GM19372 (cell line): ENCODE measurements at regions not wholly inside any gene's neighbourhood (a gene's known extent, or its start where the extent isn't known, plus 50 kb on each side); places are given as distances from the start of the nearest gene placed in this dataset.
A peak's percentile ranks its signal among the peaks of the same experiment; 100 is the strongest.

ENCODE experiments used
- ATAC-seq: cut with Tn5 transposase; IDR thresholded peaks from one replicate; pipeline ENCODE4 v1.9.1; 2021; ENCODE audit warnings: mild to moderate bottlenecking, low read depth, moderate library complexity; ENCODE audit not compliant: unreplicated experiment

DNA sequence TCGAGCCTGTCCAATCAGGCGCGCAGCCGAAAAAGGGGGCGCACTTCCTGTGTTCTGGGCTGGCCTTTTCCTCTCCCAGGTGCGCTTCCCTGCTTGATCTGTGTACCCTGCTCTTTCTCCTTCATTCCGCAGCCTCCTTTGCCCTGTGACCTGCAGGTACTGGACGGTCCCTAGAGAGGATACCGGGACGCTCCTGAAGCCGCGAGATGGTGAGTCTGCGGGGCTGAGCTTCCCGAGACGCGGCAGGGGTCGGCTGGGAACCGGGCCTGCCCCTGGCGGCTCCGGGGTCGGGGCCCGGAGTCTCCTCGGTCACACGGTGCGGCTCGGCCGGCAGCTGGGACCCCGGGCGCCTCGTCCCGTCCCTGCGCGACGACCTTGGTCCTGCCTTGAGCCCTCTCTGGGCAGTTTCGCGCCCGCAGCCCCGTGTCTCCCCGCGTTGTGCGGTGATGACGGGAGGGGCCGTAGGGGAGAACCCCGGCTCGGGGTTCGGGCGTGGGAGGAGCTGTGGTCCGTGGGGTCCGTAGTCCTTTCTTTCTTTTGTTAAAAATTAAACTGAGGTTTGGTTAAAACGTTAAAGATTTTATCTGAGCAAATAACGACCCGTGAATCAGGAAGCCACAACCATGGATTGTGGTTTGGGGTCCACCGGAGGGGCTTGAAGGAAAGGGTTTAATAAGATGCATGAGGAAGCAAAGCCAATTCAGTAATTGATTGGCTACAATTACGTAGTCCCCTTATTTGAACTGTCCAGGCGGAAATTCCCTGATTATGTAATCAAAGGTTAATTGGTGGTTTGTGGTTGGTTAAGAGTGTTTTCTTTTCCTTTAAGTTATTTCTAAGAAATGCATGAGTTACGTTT, 172.8 kb upstream of the ZNF267 start:
- ATAC-seq = peak; percentile 83

DNA sequence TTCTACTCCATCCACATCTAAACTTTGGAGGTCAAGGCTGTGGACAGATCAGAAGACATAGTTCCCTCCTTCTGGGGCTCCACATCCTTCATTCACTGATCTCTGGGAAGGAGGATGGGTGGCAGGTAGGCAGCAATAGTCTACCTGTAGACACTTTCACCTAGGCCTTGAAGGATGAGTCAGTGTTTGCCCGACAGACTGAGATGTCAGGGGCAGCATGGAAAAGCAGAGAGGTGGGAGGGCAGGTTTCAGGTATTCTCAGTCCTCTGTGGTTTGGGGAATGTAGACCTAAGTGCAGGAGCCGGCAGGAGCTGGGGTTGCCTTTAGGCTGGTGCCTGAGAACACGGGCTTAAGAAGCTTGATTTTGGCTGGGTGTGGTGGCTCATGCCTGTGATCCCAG, 171.9 kb upstream of the ZNF267 start:
- ATAC-seq = no peak

DNA sequence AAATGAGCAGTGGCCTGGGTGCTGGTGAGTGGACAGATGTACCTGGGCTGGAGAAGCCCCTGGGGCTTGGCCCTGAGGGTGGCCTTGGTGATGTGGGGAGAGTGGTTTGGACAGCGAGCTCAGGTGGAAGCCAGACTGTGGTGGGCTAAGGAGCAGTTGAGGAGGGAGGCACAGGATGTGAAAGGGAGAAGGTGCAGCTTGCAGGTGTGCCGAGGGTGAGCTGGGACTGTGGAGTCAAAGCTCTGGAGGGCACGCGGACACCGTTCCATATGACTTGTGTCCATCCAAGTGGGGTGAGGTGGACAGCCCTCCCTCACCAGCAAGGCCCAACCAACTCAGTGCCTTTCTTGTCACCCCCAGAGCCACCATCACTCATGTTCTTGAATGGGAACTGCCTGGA, 170.8 kb upstream of the ZNF267 start:
- no peak for ATAC-seq

DNA sequence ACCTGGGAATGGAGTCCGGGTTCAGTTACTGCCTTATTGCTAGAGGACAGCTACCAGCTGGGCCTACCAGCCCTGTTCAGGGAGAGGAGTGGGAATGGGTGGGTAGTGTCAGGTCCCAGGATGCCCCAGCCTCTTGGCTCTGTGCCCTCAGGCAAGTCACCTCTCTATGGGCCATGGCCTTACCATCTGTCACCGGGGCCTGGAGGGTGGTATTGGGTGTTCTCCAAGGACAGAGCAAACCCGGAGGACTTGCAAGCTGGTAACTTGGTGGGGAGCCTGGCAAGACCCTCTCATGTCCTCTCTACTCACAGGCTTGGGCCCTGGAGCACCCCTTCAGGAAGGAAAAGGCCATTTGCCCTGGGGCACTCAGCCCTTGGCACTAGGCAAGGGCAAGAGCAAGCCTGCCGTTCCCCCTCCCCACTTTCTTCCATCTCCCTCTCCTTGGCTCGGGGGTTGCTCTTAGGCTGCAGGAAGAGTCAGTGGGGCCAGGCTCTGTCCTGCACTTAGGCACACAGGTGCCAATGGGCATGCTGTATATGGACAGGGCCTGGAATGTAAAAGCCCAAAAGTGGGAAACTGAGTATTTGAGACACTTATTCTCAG, 170.0 kb upstream of the ZNF267 start:
- no peak for ATAC-seq

DNA sequence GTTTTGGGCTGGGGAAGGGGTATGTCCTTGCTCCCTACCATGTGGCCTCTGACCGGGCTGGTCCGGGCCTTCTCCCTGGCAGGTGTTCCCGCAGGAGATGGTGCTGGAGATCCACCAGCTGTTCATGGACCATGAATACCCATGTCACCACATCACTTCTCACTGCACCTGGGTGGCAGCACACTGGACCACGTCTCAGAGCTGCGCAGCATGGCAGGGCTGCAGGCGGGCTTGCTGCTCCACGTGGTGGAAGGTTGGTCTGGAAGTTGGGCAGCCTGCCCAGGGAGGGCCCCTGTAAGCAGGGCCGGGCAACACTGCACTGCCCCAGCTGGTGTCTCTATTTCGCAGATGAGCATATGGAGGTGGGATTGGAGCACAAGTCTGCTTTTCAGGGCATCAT, 169.5 kb upstream of the ZNF267 start:
- ATAC-seq = no peak

DNA sequence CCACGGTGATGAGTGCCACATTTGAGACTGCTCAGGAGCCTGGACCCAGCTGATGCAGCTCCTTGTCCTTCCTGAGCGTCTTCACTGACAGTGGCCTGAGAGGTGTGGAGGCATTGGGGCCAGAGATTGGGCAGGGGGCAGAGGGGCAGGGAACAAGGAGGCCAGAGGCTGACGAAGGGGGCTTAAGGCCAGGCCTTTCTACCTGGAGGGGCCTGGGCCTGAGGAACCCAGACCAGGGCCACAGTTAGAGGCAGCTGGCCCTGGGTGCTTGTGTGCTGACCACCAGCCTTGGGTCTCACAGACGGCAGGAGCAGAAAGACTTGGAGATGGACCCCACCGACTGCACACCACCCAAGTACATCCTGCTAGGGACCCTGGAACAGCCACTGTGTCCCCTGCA, 168.2 kb upstream of the ZNF267 start:
- no peak for ATAC-seq

DNA sequence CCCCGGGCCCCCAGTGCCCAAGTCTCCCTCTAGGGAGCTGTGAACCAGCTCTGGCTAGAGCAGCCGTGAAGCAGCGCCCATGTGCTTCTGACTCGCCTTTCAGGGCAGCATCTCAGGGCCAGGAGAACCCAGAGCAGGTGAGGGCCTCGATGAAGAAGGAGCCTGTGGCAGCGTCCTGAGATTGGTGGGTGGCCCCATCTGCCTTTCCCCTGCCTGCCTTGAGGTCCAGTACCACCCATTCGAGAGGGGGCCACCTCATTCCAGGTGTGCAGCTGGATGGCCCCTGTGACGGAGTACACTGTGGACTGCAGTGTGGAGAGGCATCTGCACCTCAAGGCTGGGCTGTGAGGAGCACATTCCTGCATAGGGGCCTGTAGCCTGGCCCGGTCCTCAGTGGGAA, 167.3 kb upstream of the ZNF267 start:
- no peak for ATAC-seq

DNA sequence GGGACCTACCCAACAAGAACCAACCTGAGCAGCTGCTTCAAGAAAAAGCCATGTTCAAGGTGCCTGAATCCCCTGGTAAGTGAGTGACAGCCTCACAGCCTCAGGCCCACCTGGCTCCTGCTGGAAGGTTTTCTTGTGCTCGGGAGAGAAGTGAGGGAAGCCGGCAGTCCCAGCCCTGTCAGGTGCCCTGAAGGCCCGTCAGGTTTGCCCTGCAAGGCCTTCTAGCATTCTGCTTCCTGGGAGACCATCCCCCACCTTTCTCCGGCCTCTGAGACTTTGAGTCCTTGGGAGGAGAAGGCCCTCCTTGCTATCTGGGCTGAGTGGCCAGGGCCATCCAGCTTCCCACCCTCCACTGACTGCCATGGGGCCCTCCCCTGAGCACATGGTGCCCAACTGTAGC, 166.7 kb upstream of the ZNF267 start:
- no peak for ATAC-seq

DNA sequence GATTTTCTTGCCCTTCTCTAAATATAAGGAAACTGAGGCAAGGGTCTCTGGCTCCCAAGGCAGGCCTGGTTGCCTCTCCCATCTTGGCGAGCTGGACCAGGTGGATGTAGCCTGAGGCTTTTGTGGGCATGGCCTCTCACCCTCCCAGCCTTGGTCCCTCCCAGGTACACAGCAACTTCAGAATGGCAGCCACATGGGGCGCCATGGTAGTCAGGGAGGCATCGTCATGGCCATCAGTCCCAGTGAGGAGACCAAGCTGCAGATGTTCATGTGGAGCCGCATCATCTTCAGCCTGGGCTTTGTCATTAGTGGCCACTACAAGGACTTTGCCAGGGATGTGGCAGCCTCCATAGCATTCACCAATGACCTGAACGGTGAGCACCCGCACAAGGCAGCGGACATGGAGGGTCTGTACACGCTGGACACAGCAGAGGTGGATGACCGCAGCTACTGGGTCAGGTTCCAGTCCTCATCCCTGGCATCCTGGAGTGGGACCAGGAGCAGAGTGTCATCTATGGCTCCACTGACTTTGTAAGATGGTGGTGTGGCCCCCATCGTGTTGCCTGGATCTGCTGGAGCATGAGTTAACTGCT, 165.8 kb upstream of the ZNF267 start:
- no peak for ATAC-seq

DNA sequence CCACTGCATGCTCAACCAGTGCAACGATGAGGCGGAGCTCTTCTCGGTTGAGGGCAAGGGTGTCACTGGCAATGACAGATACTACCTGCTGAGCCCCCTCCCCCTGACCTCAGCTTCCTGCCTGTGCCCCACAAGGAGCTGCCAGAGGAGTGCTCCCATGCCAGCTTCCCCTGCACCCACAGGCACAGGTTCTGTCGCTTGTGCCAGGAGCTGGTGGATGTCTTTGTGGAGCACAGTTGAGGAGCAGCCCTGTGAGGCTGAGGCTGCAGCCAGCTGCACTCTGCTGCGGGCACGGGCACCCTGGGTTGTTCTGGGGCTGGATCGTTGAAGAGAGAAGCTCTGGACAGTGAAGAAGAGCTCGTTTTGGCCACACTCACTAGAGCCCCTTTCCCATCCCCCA, 165.3 kb upstream of the ZNF267 start:
- no peak for ATAC-seq

DNA sequence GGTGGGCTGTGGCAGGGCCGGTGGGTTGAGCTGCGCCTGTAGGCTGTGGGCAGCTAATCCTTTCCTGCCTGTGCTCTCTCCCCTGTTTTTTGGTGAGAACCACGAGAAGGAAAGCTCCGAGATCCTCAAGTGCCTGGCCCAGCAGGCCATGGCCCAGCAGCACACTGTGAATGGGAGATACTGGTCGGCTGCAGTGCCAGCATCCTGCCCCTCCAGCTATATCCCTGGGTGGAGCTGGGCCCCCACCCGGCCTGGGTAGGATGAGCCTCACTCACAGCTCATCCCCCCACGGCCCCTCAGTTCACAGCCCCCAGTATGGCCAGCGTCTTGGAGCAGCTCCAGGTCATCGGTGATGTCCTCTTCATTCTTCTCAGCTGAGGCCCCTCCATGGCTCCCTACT, 164.4 kb upstream of the ZNF267 start:
- no peak for ATAC-seq

DNA sequence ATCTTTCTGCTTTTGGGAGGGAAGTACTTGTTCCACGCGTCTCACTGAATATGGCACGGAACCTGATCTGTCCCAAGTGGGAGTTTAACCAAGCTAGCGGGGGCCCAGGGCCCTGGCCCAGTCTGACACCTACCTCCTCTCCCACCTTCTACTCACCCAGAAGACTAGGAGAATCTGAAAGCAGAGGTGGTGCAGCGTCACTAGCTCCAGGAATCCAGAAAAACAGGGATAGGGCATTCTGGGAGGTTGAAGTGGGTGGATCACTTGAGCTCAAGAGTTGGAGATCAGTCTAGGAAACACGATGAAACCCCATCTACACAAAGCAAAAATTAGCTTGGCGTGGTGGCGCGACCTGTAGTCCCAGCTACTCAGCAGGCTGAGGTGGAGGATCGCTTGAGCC, 163.5 kb upstream of the ZNF267 start:
- ATAC-seq = no peak

DNA sequence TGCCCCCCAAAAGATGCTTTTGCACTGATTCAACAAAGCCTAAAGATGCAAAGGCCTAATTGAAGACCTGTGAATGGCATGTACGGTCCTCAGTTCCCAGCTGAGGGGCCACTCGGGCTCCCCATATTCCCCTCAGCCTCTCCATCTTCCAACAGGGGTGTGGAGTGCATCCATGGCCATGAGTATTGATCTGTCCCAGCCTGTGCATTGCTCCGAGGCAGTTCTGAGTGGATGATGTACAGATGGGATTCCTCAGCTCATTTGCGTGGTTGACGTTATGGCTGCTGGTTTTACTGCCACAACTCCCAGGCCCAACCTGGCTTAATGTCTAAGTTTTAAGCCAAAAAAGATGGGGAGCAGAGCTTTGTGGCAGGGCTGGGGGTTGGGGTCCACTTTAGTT, 162.7 kb upstream of the ZNF267 start:
- no peak for ATAC-seq

DNA sequence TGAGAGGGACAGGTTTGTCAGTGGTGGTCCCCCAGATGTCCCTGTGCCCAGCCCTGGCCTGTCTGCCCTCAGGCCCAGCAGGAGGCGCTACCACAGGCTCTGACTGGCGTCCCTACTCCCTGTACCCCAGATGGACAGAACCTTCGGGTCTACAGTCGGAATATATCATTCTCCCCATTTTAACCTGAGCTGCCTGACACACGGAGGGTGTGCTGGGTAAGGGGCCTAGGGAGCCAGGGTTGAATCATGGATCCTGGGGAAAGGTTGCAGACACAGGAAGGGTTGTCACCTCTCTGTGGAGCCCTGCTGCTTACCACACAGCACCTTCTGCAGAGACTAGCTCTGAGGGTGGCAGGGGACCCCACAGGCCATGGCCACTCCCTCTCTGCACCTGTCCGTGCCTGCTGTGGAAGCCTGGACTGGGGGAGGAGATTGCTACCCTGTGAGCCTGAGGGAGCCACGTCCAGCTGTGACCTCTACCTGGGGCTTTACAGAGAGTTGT, 162.2 kb upstream of the ZNF267 start:
- ATAC-seq = no peak

DNA sequence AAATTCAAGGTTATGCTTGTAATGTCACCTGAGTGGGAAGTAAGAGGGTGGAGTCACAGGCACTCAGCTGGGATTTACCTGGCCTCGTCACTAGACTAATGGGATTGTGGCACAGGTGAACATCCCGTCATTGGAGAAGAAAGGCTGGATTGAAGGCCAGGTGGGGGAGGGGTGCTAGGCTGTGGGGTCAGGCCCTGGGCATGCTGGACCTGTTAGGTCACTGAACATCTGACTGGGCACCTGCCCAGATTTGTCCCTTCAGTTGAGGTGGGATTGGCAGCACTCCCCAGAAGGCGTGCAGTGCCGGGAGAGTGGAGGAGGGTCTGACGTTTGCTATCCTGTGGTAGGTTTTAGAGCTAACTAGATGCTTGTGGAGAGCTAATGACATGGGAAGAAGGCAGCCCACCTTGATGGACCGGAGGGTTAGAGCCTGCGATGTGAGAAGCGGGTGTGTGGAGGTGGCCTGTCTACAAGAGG, 161.5 kb upstream of the ZNF267 start:
- ATAC-seq = no peak

DNA sequence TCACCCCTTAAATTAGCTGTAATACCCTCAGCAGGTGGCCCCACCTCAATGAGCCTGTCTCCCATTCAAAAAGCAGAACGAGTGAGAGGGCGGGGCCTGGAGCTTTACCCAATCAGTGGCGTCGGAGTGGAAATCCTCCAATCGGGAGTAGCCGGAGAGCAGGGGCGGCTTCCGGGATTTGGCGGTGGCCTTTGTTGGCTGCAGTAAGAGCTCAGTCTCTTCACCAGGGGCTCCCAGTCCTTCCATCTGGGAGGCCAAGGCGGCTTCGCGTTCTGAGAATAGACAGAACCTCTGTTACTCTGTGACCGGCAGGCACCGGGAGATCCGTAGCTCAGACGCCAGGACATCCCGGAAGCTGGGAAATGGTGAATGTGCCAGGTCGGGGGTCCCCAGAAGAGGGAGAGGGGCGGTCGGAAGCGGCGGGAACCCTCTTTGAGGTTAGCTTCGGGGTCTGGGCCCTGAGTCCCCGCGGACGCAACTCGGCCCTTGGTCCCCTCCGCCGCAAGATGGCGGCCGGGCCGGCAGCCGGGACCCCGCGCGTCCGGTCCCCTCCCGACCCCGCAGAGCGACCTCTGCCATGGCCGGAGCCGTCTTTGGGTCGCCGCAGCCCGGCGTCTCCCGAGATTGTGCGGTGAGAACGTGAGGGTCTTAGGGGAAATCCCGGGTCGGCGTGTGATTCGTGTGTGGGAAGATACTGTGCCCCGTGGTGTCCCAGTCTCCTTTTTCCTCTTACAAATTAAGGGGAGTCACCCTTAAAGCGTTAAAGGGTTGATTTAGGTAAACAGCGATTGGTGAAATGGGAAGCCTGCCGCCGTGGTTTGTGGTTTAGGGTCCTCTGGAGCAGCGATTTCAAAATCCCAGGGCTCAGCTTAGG, 160.3 kb upstream of the ZNF267 start:
- ATAC-seq = peak; percentile 90

DNA sequence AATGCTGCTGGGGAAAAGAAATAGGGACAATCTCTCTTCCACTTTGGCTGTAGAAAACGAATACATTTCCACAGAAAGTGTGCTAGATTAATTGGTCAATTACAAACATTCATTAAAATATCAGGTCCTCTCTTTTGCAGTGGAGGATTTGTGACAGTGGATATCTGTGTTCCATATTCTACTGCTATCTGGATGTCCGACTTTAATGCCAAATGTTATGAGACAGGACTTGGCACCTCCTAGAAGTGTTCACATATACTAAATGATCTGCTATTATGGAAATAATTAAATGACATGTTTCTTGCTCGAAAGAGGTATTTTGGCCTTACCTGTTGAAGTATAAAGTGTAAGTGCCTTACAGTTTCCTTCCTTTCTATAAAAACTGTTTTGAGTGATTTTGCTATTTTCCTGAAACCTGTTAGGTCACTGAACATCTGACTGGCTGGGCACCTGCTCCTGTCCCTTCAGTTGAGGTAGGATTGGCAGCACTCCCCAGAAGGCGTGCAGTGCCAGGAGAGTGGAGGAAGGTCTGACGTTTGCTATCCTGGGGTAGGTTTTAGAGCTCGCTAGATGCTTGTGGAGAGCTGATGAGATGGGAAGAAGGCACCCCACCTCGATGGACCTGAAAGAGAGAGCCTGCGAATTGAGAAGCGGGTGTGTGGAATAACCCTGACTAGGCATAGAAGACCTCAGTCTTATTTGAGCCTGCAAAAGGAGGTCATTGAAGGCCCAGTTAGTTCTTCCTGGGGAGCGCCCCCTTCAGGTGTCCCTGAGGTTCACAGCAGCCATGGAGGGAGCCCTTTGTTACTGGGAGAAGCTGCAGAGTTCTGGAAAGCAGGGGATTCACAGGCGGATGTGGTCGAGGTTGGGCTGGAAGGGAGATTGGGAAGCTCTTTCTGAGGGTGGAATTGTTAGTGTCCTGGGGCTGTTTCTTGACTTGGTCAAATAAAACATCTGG, 159.4 kb upstream of the ZNF267 start:
- no peak for ATAC-seq

DNA sequence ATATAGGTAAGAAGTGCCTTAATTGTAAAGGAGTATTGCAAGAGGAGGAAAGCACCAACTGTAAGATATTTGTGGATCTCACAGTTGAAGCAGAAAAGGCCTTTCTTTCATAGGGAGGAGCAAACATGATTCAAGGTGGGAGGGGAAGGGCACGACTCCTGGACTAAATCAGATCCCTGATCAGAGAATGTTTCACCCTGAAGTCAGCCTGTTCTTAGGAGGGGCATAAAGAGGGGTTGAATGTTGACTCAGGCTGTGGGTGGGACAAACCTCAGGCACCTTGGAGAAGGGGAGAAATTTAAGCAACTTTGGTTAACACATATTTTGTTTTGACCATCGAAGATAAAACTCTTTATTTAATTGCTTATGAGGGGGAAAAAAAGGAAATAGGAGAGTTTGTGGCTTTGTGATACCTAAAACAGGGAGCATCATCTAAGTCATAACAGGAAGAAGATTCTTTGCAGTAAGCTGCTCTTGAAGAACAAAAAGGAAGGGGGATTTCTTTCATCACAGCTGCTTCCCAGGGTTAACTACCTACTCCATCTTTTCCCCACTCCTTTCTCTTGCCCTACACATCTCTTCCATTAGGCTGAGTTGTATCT, 158.6 kb upstream of the ZNF267 start:
- ATAC-seq = no peak

DNA sequence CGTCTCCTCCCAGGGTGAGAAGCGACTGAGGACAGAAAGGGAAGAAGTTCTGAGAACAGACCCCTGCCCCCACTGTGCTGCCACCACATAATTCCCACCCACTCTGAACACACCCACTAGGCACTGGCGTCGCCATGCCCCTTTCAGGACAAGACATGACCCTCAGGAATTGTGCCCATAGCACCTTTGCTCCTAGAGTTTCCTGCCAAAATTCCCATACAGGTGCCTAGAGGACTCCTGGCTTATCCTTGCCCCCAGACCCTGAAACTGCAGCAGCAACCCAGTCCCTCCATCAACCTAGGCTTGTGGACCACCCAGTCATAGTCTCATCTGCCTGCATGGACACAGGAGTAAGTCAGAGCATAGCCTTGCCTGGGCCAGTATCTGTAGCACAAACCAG, 157.7 kb upstream of the ZNF267 start:
- no peak for ATAC-seq
